Neural progenitor cell (in vitro differentiated cells): ENCODE measurements at regions not wholly inside any gene's neighbourhood (a gene's known extent, or its start where the extent isn't known, plus 50 kb on each side); places are given as distances from the start of the nearest gene placed in this dataset.
A peak's percentile ranks its signal among the peaks of the same experiment; 100 is the strongest.
"Not testable (repeated sequence)": the region's sequence is repeated elsewhere in the genome, so short reads cannot be mapped to it uniquely, and the experiment has no call there.

Experiments
- DNase-seq: peaks from one replicate; pipeline ENCODE4 v3.0.0-alpha.2; 2016; ENCODE audit warnings: low spot score
- H2AFZ ChIP-seq: fragments of 200-600 bp; sonication (generic); replicated peaks from 2 replicates; pipeline ENCODE4 v1.6.1; 2016; ENCODE audit warnings: antibody characterized with exemption
- H3F3A ChIP-seq: fragments of 200-600 bp; sonication (generic); 2 replicates; pipeline ENCODE4 v1.6.1; 2016; ENCODE audit warnings: antibody characterized with exemption, low read depth
- H3K27ac ChIP-seq: fragments of 200-600 bp; sonication (generic); 2 replicates; pipeline ENCODE4 v1.5.1; 2016; ENCODE audit warnings: mild to moderate bottlenecking
- H3K27me3 ChIP-seq: fragments of 200-600 bp; sonication (generic); 2 replicates; pipeline ENCODE4 v1.6.1; 2016; ENCODE audit warnings: mild to moderate bottlenecking, moderate library complexity
- H3K36me3 ChIP-seq: fragments of 200-600 bp; sonication (generic); 2 replicates; pipeline ENCODE4 v1.5.1; 2016
- H3K4me1 ChIP-seq: fragments of 200-600 bp; sonication (generic); 2 replicates; pipeline ENCODE4 v1.6.1; 2016; ENCODE audit warnings: mixed run types
- H3K4me2 ChIP-seq: fragments of 200-600 bp; sonication (generic); 2 replicates; pipeline ENCODE4 v1.6.1; 2016
- H3K4me3 ChIP-seq: fragments of 200-600 bp; sonication (generic); 2 replicates; pipeline ENCODE4 v1.5.1; 2016
- H3K79me2 ChIP-seq: fragments of 200-600 bp; sonication (generic); 2 replicates; pipeline ENCODE4 v1.6.1; 2016; ENCODE audit warnings: low read depth
- H3K9ac ChIP-seq: fragments of 200-600 bp; sonication (generic); 2 replicates; pipeline ENCODE4 v1.6.1; 2016
- H3K9me3 ChIP-seq: fragments of 200-600 bp; sonication (generic); 2 replicates; pipeline ENCODE4 v1.5.1; 2016; ENCODE audit warnings: low read depth
- H4K20me1 ChIP-seq: fragments of 200-600 bp; sonication (generic); 2 replicates; pipeline ENCODE4 v1.6.1; 2016; ENCODE audit warnings: low read depth
- H3K27ac Mint-ChIP-seq: 3 replicates; pipeline ENCODE4 v1.8.0; 2021; ENCODE audit warnings: mixed read lengths
- H3K27me3 Mint-ChIP-seq: 2 replicates; pipeline ENCODE4 v1.8.0; 2022; ENCODE audit warnings: low read depth, mild to moderate bottlenecking, inconsistent platforms, moderate library complexity, mixed read lengths; ENCODE audit not compliant: insufficient read depth
- H3K36me3 Mint-ChIP-seq: 3 replicates; pipeline ENCODE4 v1.8.0; 2021; ENCODE audit warnings: mixed read lengths
- H3K4me1 Mint-ChIP-seq: 3 replicates; pipeline ENCODE4 v1.8.0; 2021; ENCODE audit warnings: mixed read lengths
- H3K4me3 Mint-ChIP-seq: 3 replicates; pipeline ENCODE4 v1.8.0; 2021; ENCODE audit warnings: mild to moderate bottlenecking, moderate library complexity, mixed read lengths
- H3K9me3 Mint-ChIP-seq: 3 replicates; pipeline ENCODE4 v1.8.0; 2020; ENCODE audit warnings: mixed read lengths
- EZH2 ChIP-seq: fragments of 200-600 bp; sonication (generic); IDR thresholded peaks from 2 replicates; pipeline ENCODE4 v1.6.1; 2017; ENCODE audit warnings: antibody characterized with exemption, mild to moderate bottlenecking, moderate library complexity
- EZH2phosphoT487 ChIP-seq: fragments of 200-600 bp; sonication (generic); IDR thresholded peaks from 2 replicates; pipeline ENCODE4 v1.6.1; 2017; ENCODE audit warnings: antibody characterized with exemption
- TF ChIP-seq, protein P1 (sequence below): fragments of 200-600 bp; sonication (generic); IDR thresholded peaks from 2 replicates; pipeline ENCODE4 v1.5.1; 2017; ENCODE audit warnings: antibody characterized with exemption, mild to moderate bottlenecking

DNA sequence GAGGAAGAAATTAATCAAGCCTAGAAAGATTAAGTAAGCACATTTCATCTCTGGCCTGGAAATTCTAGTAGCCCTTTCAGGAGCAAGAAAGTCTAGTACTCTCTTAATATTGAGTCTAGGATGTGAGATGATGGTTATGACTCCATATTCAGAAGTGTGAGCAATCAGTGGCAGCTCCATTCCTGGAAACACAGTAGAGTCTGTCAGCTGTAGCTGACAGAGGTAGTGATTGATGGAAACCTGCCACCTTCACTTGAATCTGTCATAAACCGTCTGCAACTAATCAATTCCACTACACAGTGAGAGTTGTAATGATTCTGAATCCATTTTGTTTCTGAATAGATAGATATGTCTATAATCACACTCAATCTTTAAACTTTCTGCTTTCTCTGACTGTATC, 635.1 kb downstream of the IRS1 start:
- Mint-ChIP-seq H3K4me3 (no peak overlapping the region), H3K36me3 (no peaks in the 10 kb centered on the region), H3K9me3 (no peaks in the 10 kb centered on the region), H3K27me3 (no peaks in the 10 kb centered on the region), H3K27ac (no peak overlapping the region), H3K4me1 (peaks cover 10% of the 10 kb centered on the region)
- H3K4me2 ChIP-seq, result no peak overlapping the region
- H3K9ac ChIP-seq, result no peak overlapping the region
- TF ChIP-seq EZH2phosphoT487, result no peak
- TF ChIP-seq, protein P1, sequence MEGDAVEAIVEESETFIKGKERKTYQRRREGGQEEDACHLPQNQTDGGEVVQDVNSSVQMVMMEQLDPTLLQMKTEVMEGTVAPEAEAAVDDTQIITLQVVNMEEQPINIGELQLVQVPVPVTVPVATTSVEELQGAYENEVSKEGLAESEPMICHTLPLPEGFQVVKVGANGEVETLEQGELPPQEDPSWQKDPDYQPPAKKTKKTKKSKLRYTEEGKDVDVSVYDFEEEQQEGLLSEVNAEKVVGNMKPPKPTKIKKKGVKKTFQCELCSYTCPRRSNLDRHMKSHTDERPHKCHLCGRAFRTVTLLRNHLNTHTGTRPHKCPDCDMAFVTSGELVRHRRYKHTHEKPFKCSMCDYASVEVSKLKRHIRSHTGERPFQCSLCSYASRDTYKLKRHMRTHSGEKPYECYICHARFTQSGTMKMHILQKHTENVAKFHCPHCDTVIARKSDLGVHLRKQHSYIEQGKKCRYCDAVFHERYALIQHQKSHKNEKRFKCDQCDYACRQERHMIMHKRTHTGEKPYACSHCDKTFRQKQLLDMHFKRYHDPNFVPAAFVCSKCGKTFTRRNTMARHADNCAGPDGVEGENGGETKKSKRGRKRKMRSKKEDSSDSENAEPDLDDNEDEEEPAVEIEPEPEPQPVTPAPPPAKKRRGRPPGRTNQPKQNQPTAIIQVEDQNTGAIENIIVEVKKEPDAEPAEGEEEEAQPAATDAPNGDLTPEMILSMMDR, result no peak
- TF ChIP-seq EZH2, result no peak
- peaks cover 8% of the 10 kb centered on the region for H3F3A ChIP-seq
- no peak overlapping the region for H3K4me3 ChIP-seq
- no peak overlapping the region for H3K27ac ChIP-seq
- H2AFZ ChIP-seq, result no peak overlapping the region
- peaks cover 11% of the 10 kb centered on the region for H3K4me1 ChIP-seq
- no peaks in the 10 kb centered on the region for H3K79me2 ChIP-seq
- no peaks in the 10 kb centered on the region for H3K27me3 ChIP-seq
- no peaks in the 10 kb centered on the region for H3K36me3 ChIP-seq
- no peaks in the 10 kb centered on the region for H3K9me3 ChIP-seq
- no peak for DNase-seq
- no peaks in the 10 kb centered on the region for H4K20me1 ChIP-seq

DNA sequence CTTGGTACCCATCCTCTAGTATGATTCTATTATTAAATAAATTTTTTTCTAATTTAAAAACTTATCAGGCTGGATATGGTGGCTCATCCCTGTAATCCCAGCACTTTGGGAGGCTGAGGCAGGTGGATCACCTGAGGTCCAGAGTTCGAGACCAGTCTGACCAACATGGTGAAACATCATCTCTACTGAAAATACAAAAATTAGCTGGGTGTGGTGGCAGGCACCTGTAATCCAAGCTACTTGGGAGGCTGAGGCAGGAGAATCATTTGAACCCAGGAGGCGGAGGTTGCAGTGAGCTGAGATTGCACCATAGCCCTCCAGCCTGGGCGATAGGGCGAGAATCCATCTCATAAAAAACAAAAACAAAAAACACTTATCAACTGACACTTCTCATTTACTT, 639.0 kb downstream of the IRS1 start:
- not testable (repeated sequence) for H3K9me3 ChIP-seq, H3K4me2 ChIP-seq, H3K4me3 ChIP-seq, H3K9ac ChIP-seq, H3K9me3 Mint-ChIP-seq, H3K27me3 ChIP-seq, H2AFZ ChIP-seq, H3K27ac Mint-ChIP-seq, H3K79me2 ChIP-seq, H3K4me3 Mint-ChIP-seq, DNase-seq, H3K36me3 Mint-ChIP-seq, H4K20me1 ChIP-seq, H3K27me3 Mint-ChIP-seq, H3K36me3 ChIP-seq
- H3K4me1 Mint-ChIP-seq, result peaks cover 42% of the 10 kb centered on the region
- Histone ChIP-seq H3F3A (peaks cover 15% of the 10 kb centered on the region), H3K27ac (peak overlapping the region; percentile 84), H3K4me1 (peaks cover 41% of the 10 kb centered on the region)

DNA sequence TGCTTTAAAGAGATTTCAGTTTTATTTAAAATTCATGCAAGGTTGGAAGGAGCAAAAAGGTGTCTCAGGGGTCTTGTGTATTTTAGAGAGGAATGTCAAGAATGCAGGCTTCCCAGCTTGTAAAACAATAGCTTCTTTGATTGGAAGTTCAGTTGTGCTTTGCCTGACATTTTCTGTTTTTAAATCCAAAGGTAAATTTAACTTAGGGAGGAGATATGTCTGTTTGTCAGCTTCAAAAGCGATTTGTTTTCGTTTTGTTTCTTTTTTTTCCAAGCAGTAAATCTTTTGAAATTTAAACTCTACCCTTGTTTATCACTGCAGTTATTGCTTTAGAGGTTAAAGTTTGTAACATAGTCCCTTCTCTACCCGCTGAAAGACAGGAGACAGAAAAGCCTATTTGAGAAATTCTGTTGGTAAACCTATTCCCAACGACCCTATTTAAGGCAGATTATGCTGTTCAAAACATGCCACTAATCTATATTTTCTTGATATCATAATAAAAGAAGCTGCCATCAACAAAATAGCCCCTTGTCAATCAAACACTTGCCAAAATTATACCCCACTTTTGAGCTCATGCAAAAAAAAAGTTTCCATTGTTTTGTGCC, 639.6 kb downstream of the IRS1 start:
- Histone ChIP-seq H3K9me3 (no peaks in the 10 kb centered on the region), H3K27ac (peak overlapping the region; percentile 84), H3K36me3 (no peaks in the 10 kb centered on the region), H3K4me3 (peak overlapping the region; percentile 32), H4K20me1 (no peaks in the 10 kb centered on the region), H3F3A (peaks cover 15% of the 10 kb centered on the region), H3K27me3 (no peaks in the 10 kb centered on the region), H3K4me2 (peak overlapping the region; percentile 72), H3K9ac (no peak overlapping the region), H3K4me1 (peaks cover 48% of the 10 kb centered on the region), H2AFZ (no peak overlapping the region), H3K79me2 (no peaks in the 10 kb centered on the region)
- Mint-ChIP-seq H3K4me3 (no peak overlapping the region), H3K27me3 (no peaks in the 10 kb centered on the region), H3K36me3 (no peaks in the 10 kb centered on the region), H3K4me1 (peaks cover 48% of the 10 kb centered on the region), H3K9me3 (no peaks in the 10 kb centered on the region), H3K27ac (peak overlapping the region; percentile 81)
- TF ChIP-seq, protein P1, result no peak
- TF ChIP-seq EZH2phosphoT487 (no peak), EZH2 (no peak)
- peak; percentile 62 for DNase-seq

DNA sequence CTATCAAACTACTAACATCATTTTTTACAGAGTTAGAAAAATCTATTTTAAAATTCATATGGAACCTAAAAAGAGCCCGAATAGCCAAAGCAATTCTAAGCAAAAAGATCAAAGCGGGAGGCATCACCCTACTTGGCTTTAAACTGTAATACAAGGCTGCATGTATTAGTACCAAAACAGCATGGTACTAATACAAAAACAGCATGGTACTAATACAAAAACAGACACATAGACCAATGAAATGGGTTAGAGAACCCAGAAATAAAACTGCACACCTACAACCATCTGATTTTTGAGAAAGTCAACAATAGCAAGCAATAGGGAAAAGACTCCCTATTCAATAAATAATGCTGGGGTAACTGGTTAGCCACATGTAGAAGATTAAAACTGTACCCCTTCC, 640.7 kb downstream of the IRS1 start:
- H4K20me1 ChIP-seq, result no peaks in the 10 kb centered on the region
- Mint-ChIP-seq H3K27ac (peak overlapping the region; percentile 98), H3K36me3 (no peaks in the 10 kb centered on the region), H3K4me3 (no peak overlapping the region), H3K9me3 (no peaks in the 10 kb centered on the region), H3K4me1 (peaks cover 57% of the 10 kb centered on the region), H3K27me3 (no peaks in the 10 kb centered on the region)
- DNase-seq, result no peak
- no peak overlapping the region for H3K9ac ChIP-seq
- H3K4me2 ChIP-seq, result peak overlapping the region; percentile 72
- TF ChIP-seq EZH2phosphoT487 (no peak), EZH2 (no peak)
- TF ChIP-seq, protein P1, result no peak
- H3K4me3 ChIP-seq, result no peak overlapping the region
- H3K27ac ChIP-seq, result peak overlapping the region; percentile 84
- peaks cover 15% of the 10 kb centered on the region for H3F3A ChIP-seq
- H3K4me1 ChIP-seq, result peaks cover 53% of the 10 kb centered on the region
- no peaks in the 10 kb centered on the region for H3K9me3 ChIP-seq
- H3K79me2 ChIP-seq, result no peaks in the 10 kb centered on the region
- H3K36me3 ChIP-seq, result no peaks in the 10 kb centered on the region
- H2AFZ ChIP-seq, result peak overlapping the region; percentile 45
- no peaks in the 10 kb centered on the region for H3K27me3 ChIP-seq
